Esophagus muscularis mucosa (tissue), 3 donors: ENCODE measurements at regions not wholly inside any gene's neighbourhood (a gene's known extent, or its start where the extent isn't known, plus 50 kb on each side); places are given as distances from the start of the nearest gene placed in this dataset.

Source experiments
- CTCF ChIP-seq, 3 experiments: fragments of 200-600 bp in 2 of 3; fragments of 450-650 bp in 1 of 3; sonication (generic) in 2 of 3; IDR thresholded peaks; one replicate each; pipeline ENCODE4 v1.5.1; 2017 to 2019; ENCODE audit warnings: antibody characterized with exemption in 3 of 3, mild to moderate bottlenecking in 2 of 3, moderate library complexity in 1 of 3
- POLR2AphosphoS5 ChIP-seq, 2 donors: sonication (generic); formaldehyde crosslinking; IDR thresholded peaks; one replicate each; pipeline ENCODE4 v1.6.1; 2017; ENCODE audit warnings: antibody characterized with exemption in 2 of 2

GRCh38 chr1:187665483-187665882 is 836.7 kb downstream of the PLA2G4A start:
- TF ChIP-seq CTCF (IDR thresholded peaks at IDR 0.05), result no peak
- no peak for TF ChIP-seq POLR2AphosphoS5 (IDR thresholded peaks at IDR 0.05)
